ENCODE measurements at regions not wholly inside any gene's neighbourhood (a gene's known extent, or its start where the extent isn't known, plus 50 kb on each side); places are given as distances from the start of the nearest gene placed in this dataset.
"Not testable (repeated sequence)": the region's sequence is repeated elsewhere in the genome, so short reads cannot be mapped to it uniquely, and the experiment has no call there.

GRCh38 chr10:60470091-60470490 is 80.4 kb upstream of the ANK3 start:
- Histone ChIP-seq H3K4me3 (ENCODE audit: low read length, poor library complexity, severe bottlenecking) (no peak overlapping the region), H2AFZ (ENCODE audit: low read length) (no peak overlapping the region), H3K27me3 (ENCODE audit: insufficient read depth, low read length, poor library complexity, severe bottlenecking) (no peaks in the 10 kb centered on the region), H3K4me1 (ENCODE audit: insufficient read depth, low read length, poor library complexity, severe bottlenecking) (no peaks in the 10 kb centered on the region), H3K9me2 (replicated peaks; ENCODE audit: low read depth, low read length) (no peaks in the 10 kb centered on the region; the same call in 1 of the 2 replicates), H3F3A (ENCODE audit: low read depth) (no peaks in the 10 kb centered on the region), H3K9ac (ENCODE audit: low read depth, low read length, poor library complexity, severe bottlenecking) (no peak overlapping the region), H3K36me3 (ENCODE audit: insufficient read depth, low read length) (no peaks in the 10 kb centered on the region), H3K79me2 (ENCODE audit: insufficient read depth, low read length) (no peaks in the 10 kb centered on the region), H3K4me2 (ENCODE audit: low read depth, low read length, poor library complexity, severe bottlenecking) (no peak overlapping the region), H4K20me1 (ENCODE audit: insufficient read depth, low read length, poor library complexity, severe bottlenecking) (no peaks in the 10 kb centered on the region), H3K9me3 (ENCODE audit: insufficient read depth, low read depth, low read length) (no peaks in the 10 kb centered on the region)
- TF ChIP-seq CTCF (conservative IDR thresholded peaks at IDR 0.05; ENCODE audit: low read length) (no peak), EZH2phosphoT487 (IDR thresholded peaks at IDR 0.05; ENCODE audit: borderline replicate concordance) (no peak)

- not testable (repeated sequence) for H3K79me2 ChIP-seq (ENCODE audit: insufficient read depth, low read length); H3K9me3 ChIP-seq (ENCODE audit: insufficient read depth, low read depth, low read length); H3K27me3 ChIP-seq (ENCODE audit: insufficient read depth, low read length, poor library complexity, severe bottlenecking); H3K9ac ChIP-seq (ENCODE audit: low read depth, low read length, poor library complexity, severe bottlenecking); H3K36me3 ChIP-seq (ENCODE audit: insufficient read depth, low read length); H3K4me2 ChIP-seq (ENCODE audit: low read depth, low read length, poor library complexity, severe bottlenecking); H4K20me1 ChIP-seq (ENCODE audit: insufficient read depth, low read length, poor library complexity, severe bottlenecking); H3K4me1 ChIP-seq (ENCODE audit: insufficient read depth, low read length, poor library complexity, severe bottlenecking); H3F3A ChIP-seq (ENCODE audit: low read depth); H3K4me3 ChIP-seq (ENCODE audit: low read length, poor library complexity, severe bottlenecking); H2AFZ ChIP-seq (ENCODE audit: low read length); H3K9me2 ChIP-seq (replicated peaks; ENCODE audit: low read depth, low read length)
Measured at GRCh38 chr10:60469147-60469546, 79.5 kb upstream of the ANK3 start.

- H3F3A ChIP-seq (ENCODE audit: low read depth): no peaks in the 10 kb centered on the region
- H3K4me3 ChIP-seq (ENCODE audit: low read length, poor library complexity, severe bottlenecking): no peak overlapping the region
- no peak overlapping the region for H3K9ac ChIP-seq (ENCODE audit: low read depth, low read length, poor library complexity, severe bottlenecking)
- H3K4me2 ChIP-seq (ENCODE audit: low read depth, low read length, poor library complexity, severe bottlenecking): no peak overlapping the region
- no peaks in the 10 kb centered on the region for H3K4me1 ChIP-seq (ENCODE audit: insufficient read depth, low read length, poor library complexity, severe bottlenecking)
- H4K20me1 ChIP-seq (ENCODE audit: insufficient read depth, low read length, poor library complexity, severe bottlenecking): no peaks in the 10 kb centered on the region
- no peaks in the 10 kb centered on the region for H3K27me3 ChIP-seq (ENCODE audit: insufficient read depth, low read length, poor library complexity, severe bottlenecking)
- no peak overlapping the region for H2AFZ ChIP-seq (ENCODE audit: low read length)
- H3K9me3 ChIP-seq (ENCODE audit: insufficient read depth, low read depth, low read length): no peaks in the 10 kb centered on the region
- H3K36me3 ChIP-seq (ENCODE audit: insufficient read depth, low read length): no peaks in the 10 kb centered on the region
- TF ChIP-seq CTCF (conservative IDR thresholded peaks at IDR 0.05; ENCODE audit: low read length) (no peak), EZH2phosphoT487 (IDR thresholded peaks at IDR 0.05; ENCODE audit: borderline replicate concordance) (no peak)
- no peaks in the 10 kb centered on the region for H3K79me2 ChIP-seq (ENCODE audit: insufficient read depth, low read length)
- H3K9me2 ChIP-seq (replicated peaks; ENCODE audit: low read depth, low read length): no peaks in the 10 kb centered on the region; the same call in 1 of the 2 replicates
Measured at GRCh38 chr10:60467202-60467546, 77.5 kb upstream of the ANK3 start.

- TF ChIP-seq CTCF (conservative IDR thresholded peaks at IDR 0.05; ENCODE audit: low read length) (no peak), EZH2phosphoT487 (IDR thresholded peaks at IDR 0.05; ENCODE audit: borderline replicate concordance) (no peak)
Measured at GRCh38 chr10:60466267-60467201, 76.9 kb upstream of the ANK3 start.

More at GRCh38 chr10:60466267-60467201, 76.9 kb upstream of the ANK3 start:
- no peak overlapping the region for H3K9ac ChIP-seq (ENCODE audit: low read depth, low read length, poor library complexity, severe bottlenecking)
- H3K79me2 ChIP-seq (ENCODE audit: insufficient read depth, low read length): no peaks in the 10 kb centered on the region
- no peak overlapping the region for H2AFZ ChIP-seq (ENCODE audit: low read length)
- no peaks in the 10 kb centered on the region for H3K9me3 ChIP-seq (ENCODE audit: insufficient read depth, low read depth, low read length)
- H3K4me1 ChIP-seq (ENCODE audit: insufficient read depth, low read length, poor library complexity, severe bottlenecking): no peaks in the 10 kb centered on the region
- H3F3A ChIP-seq (ENCODE audit: low read depth): no peaks in the 10 kb centered on the region
- H4K20me1 ChIP-seq (ENCODE audit: insufficient read depth, low read length, poor library complexity, severe bottlenecking): no peaks in the 10 kb centered on the region
- H3K4me3 ChIP-seq (ENCODE audit: low read length, poor library complexity, severe bottlenecking): no peak overlapping the region
- H3K36me3 ChIP-seq (ENCODE audit: insufficient read depth, low read length): no peaks in the 10 kb centered on the region
- H3K27me3 ChIP-seq (ENCODE audit: insufficient read depth, low read length, poor library complexity, severe bottlenecking): no peaks in the 10 kb centered on the region
- no peaks in the 10 kb centered on the region; the same call in 1 of the 2 replicates for H3K9me2 ChIP-seq (replicated peaks; ENCODE audit: low read depth, low read length)
- H3K4me2 ChIP-seq (ENCODE audit: low read depth, low read length, poor library complexity, severe bottlenecking): no peak overlapping the region
